WERI-Rb-1 (cell line): ENCODE measurements at regions not wholly inside any gene's neighbourhood (a gene's known extent, or its start where the extent isn't known, plus 50 kb on each side); places are given as distances from the start of the nearest gene placed in this dataset.

Experiments
- DNase-seq: peaks from one replicate; pipeline ENCODE4 v3.0.0-alpha.2; 2020
- H3K27ac ChIP-seq: fragments of 250-450 bp; sonication (Bioruptor Pico); 2 replicates; pipeline ENCODE4 v1.5.1; 2020; ENCODE audit warnings: mild to moderate bottlenecking, moderate library complexity
- H3K27me3 ChIP-seq: fragments of 250-450 bp; sonication (Bioruptor Pico); 2 replicates; pipeline ENCODE4 v1.5.1; 2021; ENCODE audit warnings: mild to moderate bottlenecking, low read depth, moderate library complexity; ENCODE audit not compliant: insufficient read depth, severe bottlenecking
- H3K36me3 ChIP-seq: fragments of 250-450 bp; sonication (Bioruptor Pico); 2 replicates; pipeline ENCODE4 v1.5.1; 2020; ENCODE audit warnings: mild to moderate bottlenecking, moderate library complexity
- H3K4me3 ChIP-seq: 2 replicates; pipeline ENCODE4 v1.5.1; 2011; ENCODE audit warnings: low read depth, mild to moderate bottlenecking, control low read depth, low read length
- H3K9me3 ChIP-seq: fragments of 250-450 bp; sonication (Bioruptor Pico); 2 replicates; pipeline ENCODE4 v1.5.1; 2021; ENCODE audit warnings: mild to moderate bottlenecking, moderate library complexity; ENCODE audit not compliant: severe bottlenecking
- TF ChIP-seq, protein P1 (sequence below): IDR thresholded peaks from 2 replicates; pipeline ENCODE4 v1.5.1; 2011; ENCODE audit warnings: low read depth, mild to moderate bottlenecking, control low read depth, inconsistent platforms, low read length

DNA sequence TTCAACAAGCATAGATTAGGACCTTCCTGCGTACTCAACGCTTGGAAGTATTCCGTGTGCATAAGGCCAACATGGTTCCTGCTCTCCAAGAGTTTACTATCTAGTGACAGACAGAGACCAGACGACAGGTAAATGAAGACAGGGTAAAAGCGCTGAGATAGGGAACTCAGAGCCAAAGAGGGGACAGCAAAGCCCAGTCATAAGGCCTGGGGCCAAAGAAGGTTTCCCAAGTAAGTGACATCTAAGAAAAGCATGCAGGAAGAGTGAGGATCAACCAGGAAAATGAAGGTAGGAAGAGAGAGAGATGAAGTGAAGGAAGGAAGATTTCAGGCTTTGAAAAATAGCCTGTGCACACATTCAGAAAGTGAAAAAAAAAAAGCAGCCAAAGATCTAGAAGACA lies 76.9 kb upstream of the CDH20 start:
- no peak overlapping the region for H3K4me3 ChIP-seq
- TF ChIP-seq, protein P1, sequence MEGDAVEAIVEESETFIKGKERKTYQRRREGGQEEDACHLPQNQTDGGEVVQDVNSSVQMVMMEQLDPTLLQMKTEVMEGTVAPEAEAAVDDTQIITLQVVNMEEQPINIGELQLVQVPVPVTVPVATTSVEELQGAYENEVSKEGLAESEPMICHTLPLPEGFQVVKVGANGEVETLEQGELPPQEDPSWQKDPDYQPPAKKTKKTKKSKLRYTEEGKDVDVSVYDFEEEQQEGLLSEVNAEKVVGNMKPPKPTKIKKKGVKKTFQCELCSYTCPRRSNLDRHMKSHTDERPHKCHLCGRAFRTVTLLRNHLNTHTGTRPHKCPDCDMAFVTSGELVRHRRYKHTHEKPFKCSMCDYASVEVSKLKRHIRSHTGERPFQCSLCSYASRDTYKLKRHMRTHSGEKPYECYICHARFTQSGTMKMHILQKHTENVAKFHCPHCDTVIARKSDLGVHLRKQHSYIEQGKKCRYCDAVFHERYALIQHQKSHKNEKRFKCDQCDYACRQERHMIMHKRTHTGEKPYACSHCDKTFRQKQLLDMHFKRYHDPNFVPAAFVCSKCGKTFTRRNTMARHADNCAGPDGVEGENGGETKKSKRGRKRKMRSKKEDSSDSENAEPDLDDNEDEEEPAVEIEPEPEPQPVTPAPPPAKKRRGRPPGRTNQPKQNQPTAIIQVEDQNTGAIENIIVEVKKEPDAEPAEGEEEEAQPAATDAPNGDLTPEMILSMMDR = no peak
- H3K27me3 ChIP-seq = no peaks in the 10 kb centered on the region
- H3K36me3 ChIP-seq = no peaks in the 10 kb centered on the region
- H3K9me3 ChIP-seq = no peaks in the 10 kb centered on the region
- no peak overlapping the region for H3K27ac ChIP-seq
- DNase-seq = no peak

GRCh38 chr18:61261870-61262269 lies 71.4 kb upstream of the CDH20 start:
- no peak for DNase-seq
- Histone ChIP-seq H3K9me3 (no peaks in the 10 kb centered on the region), H3K27ac (no peak overlapping the region), H3K36me3 (no peaks in the 10 kb centered on the region), H3K4me3 (no peak overlapping the region), H3K27me3 (no peaks in the 10 kb centered on the region)
- TF ChIP-seq, protein P1 = no peak

DNA sequence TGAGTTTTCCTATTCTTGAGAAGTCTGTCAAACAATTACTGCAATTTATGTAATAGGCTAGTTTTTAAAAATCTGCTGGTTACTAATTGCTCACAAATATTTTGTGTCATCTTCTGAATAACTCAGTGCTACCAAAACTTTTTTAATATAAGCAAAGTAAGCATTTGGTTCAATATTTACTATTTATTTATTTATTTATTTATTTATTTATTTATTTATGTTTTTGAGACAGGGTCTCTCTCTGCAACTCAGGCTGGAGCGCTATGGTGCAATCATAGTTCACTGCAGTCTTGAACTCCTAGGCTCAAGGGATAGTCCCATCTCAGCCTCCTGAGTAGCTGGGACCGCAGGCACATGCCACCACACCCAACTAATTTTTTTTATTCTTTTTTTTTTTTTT lies 60.4 kb upstream of the CDH20 start:
- H3K36me3 ChIP-seq = no peaks in the 10 kb centered on the region
- H3K9me3 ChIP-seq = no peaks in the 10 kb centered on the region
- no peak overlapping the region for H3K27ac ChIP-seq
- TF ChIP-seq, protein P1 = no peak
- DNase-seq = no peak
- H3K4me3 ChIP-seq = no peak overlapping the region
- no peaks in the 10 kb centered on the region for H3K27me3 ChIP-seq

- Histone ChIP-seq H3K9me3 (no peaks in the 10 kb centered on the region), H3K27me3 (no peaks in the 10 kb centered on the region), H3K27ac (no peak overlapping the region), H3K4me3 (no peak overlapping the region), H3K36me3 (no peaks in the 10 kb centered on the region)
- TF ChIP-seq, protein P1 = no peak
- no peak for DNase-seq
Observed at GRCh38 chr18:61273533-61273932, 59.7 kb upstream of the CDH20 start.

GRCh38 chr18:61274416-61274960 lies 58.7 kb upstream of the CDH20 start:
- no peaks in the 10 kb centered on the region for H3K36me3 ChIP-seq
- H3K4me3 ChIP-seq = no peak overlapping the region
- no peaks in the 10 kb centered on the region for H3K9me3 ChIP-seq
- TF ChIP-seq, protein P1 = no peak
- H3K27me3 ChIP-seq = no peaks in the 10 kb centered on the region
- H3K27ac ChIP-seq = no peak overlapping the region
- DNase-seq = no peak

GRCh38 chr18:61277808-61278207 lies 55.4 kb upstream of the CDH20 start:
- no peaks in the 10 kb centered on the region for H3K27me3 ChIP-seq
- no peaks in the 10 kb centered on the region for H3K36me3 ChIP-seq
- H3K27ac ChIP-seq = no peak overlapping the region
- no peak overlapping the region for H3K4me3 ChIP-seq
- no peak for DNase-seq
- TF ChIP-seq, protein P1 = no peak
- H3K9me3 ChIP-seq = peaks cover 2% of the 10 kb centered on the region
